VCaP (cell line): ENCODE measurements at regions not wholly inside any gene's neighbourhood (a gene's known extent, or its start where the extent isn't known, plus 50 kb on each side); places are given as distances from the start of the nearest gene placed in this dataset.

ENCODE experiments used
- H3K27ac ChIP-seq: fragments of 450-650 bp; 2 replicates; pipeline ENCODE4 v1.5.1; 2017
- TF ChIP-seq, protein P1 (sequence below): fragments of 450-650 bp; conservative IDR thresholded peaks from 2 replicates; pipeline ENCODE4 v1.5.1; 2017; ENCODE audit warnings: mild to moderate bottlenecking, moderate library complexity

DNA sequence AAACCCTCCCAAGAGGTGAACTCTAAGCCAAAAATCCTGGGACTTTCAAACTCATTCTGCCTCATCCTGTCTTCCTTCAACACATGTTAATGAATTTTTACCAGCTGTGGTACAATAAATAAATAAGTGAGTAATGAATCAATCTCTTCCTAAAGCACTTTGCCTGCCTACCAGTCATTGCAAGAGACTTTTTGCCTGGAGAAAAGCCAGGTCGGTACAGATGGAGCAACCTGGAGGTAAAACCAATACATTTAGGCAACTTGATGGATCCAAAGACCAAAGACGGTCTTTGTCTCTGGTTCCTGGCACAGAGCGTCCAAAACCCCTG, 324.2 kb downstream of the PMP22 start:
- no peak overlapping the region for H3K27ac ChIP-seq
- TF ChIP-seq, protein P1, sequence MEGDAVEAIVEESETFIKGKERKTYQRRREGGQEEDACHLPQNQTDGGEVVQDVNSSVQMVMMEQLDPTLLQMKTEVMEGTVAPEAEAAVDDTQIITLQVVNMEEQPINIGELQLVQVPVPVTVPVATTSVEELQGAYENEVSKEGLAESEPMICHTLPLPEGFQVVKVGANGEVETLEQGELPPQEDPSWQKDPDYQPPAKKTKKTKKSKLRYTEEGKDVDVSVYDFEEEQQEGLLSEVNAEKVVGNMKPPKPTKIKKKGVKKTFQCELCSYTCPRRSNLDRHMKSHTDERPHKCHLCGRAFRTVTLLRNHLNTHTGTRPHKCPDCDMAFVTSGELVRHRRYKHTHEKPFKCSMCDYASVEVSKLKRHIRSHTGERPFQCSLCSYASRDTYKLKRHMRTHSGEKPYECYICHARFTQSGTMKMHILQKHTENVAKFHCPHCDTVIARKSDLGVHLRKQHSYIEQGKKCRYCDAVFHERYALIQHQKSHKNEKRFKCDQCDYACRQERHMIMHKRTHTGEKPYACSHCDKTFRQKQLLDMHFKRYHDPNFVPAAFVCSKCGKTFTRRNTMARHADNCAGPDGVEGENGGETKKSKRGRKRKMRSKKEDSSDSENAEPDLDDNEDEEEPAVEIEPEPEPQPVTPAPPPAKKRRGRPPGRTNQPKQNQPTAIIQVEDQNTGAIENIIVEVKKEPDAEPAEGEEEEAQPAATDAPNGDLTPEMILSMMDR, result no peak

GRCh38 chr17:14940108-14940937, 324.8 kb downstream of the PMP22 start:
- H3K27ac ChIP-seq, result no peak overlapping the region
- TF ChIP-seq, protein P1, result no peak

DNA sequence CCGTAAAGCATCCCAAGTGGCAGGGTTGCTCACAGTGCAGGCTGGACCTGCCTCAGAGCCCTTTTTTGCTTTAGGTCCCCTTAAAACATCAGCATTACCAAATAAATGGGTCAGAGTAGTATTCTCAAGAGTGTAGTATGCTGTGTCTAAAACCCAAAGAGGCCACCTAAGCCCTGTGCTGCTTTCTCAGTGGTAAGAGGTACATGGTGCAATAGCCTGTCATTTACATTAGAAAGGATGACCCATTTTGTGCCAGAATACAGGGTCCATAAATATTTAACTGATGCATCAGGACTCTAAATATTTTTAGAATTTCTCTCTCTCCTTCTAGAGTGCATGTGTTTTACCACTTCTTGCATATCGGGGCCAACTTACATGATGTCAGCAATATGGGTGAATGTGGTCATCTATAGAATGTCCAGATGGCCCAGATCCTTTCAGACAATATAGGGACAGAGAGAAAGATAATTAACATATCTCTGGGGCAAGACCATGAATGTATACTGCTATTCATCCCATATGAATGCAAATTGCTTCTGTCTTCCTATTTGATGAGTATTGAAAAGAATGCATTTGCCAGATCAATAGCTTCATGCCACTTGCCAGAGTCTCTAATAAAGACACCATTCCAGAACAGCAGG, 329.2 kb downstream of the PMP22 start:
- H3K27ac ChIP-seq, result no peak overlapping the region
- TF ChIP-seq, protein P1, result no peak

- TF ChIP-seq, protein P1, result no peak
- H3K27ac ChIP-seq, result no peak overlapping the region
These were observed 329.8 kb downstream of the PMP22 start for GRCh38 chr17:14935139-14935841.

- TF ChIP-seq, protein P1, result no peak
These were observed 331.4 kb downstream of the PMP22 start for GRCh38 chr17:14933676-14934075.

GRCh38 chr17:14926526-14927122, 338.5 kb downstream of the PMP22 start:
- no peak overlapping the region for H3K27ac ChIP-seq

More at GRCh38 chr17:14933676-14934075, 331.4 kb downstream of the PMP22 start:
- no peak overlapping the region for H3K27ac ChIP-seq

More at GRCh38 chr17:14926526-14927122, 338.5 kb downstream of the PMP22 start:
- TF ChIP-seq, protein P1, result peak; percentile 83
